SH-SY5Y (cell line): ENCODE measurements at regions not wholly inside any gene's neighbourhood (a gene's known extent, or its start where the extent isn't known, plus 50 kb on each side); places are given as distances from the start of the nearest gene placed in this dataset.

ENCODE experiments used
- GATA2 ChIP-seq: IDR thresholded peaks from 2 replicates; pipeline ENCODE4 v1.6.1; 2011; ENCODE audit warnings: mild to moderate bottlenecking, low read depth, low read length
- GATA3 ChIP-seq: IDR thresholded peaks from 2 replicates; pipeline ENCODE4 v1.6.1; 2011; ENCODE audit warnings: low read depth, mild to moderate bottlenecking, low read length, moderate library complexity

- TF ChIP-seq GATA2 = no peak
- no peak for TF ChIP-seq GATA3
Measured at GRCh38 chr1:198937231-198938031, 298.6 kb downstream of the PTPRC start.
